Upper lobe of right lung (tissue), 1 donor: ENCODE measurements at regions not wholly inside any gene's neighbourhood (a gene's known extent, or its start where the extent isn't known, plus 50 kb on each side); places are given as distances from the start of the nearest gene placed in this dataset.
"Not testable (repeated sequence)": the region's sequence is repeated elsewhere in the genome, so short reads cannot be mapped to it uniquely, and the experiment has no call there.

Source experiments
- ATAC-seq: fragments of 200-7000 bp; cut with Tn5 transposase; one replicate; pipeline ENCODE4 v1.9.1; 2020; ENCODE audit warnings: mild to moderate bottlenecking, moderate library complexity
- DNase-seq: peaks from one replicate; pipeline ENCODE4 v3.0.0-alpha.2; 2020
- H3K27ac ChIP-seq: fragments of 200-600 bp; one replicate; pipeline ENCODE4 v1.8.0; 2022
- H3K27me3 ChIP-seq: fragments of 200-600 bp; one replicate; pipeline ENCODE4 v1.8.0; 2022; ENCODE audit warnings: mild to moderate bottlenecking
- H3K36me3 ChIP-seq: fragments of 200-600 bp; one replicate; pipeline ENCODE4 v1.8.0; 2022
- H3K4me1 ChIP-seq: fragments of 200-600 bp; one replicate; pipeline ENCODE4 v1.8.0; 2022
- H3K4me3 ChIP-seq: fragments of 200-600 bp; one replicate; pipeline ENCODE4 v1.8.0; 2022; ENCODE audit warnings: mild to moderate bottlenecking
- H3K9me3 ChIP-seq: fragments of 200-600 bp; one replicate; pipeline ENCODE4 v1.8.0; 2022
- CTCF ChIP-seq: fragments of 200-600 bp; IDR thresholded peaks from one replicate; pipeline ENCODE4 v1.8.0; 2022; ENCODE audit warnings: antibody characterized with exemption
- intact Hi-C: fragments of 100-400 bp; cut with DNase I; formaldehyde crosslinking; loops from one replicate; pipeline ENCODE4 v1.11.0; 2022
- donor health status: DM: no; HTN: yes; CAD: no; lungs with severe emphysema.

GRCh38 chr3:882533-882932, 210.3 kb upstream of the CNTN6 start:
- ATAC-seq, result no peak
- H3K4me3 ChIP-seq, result no peak overlapping the region

GRCh38 chr3:901953-902778, 190.7 kb upstream of the CNTN6 start:
- intact Hi-C loops, result no loop called here
- no peak for ATAC-seq
- no peaks in the 10 kb centered on the region for H3K27me3 ChIP-seq
- H3K4me3 ChIP-seq, result no peak overlapping the region
- no peak for DNase-seq
- no peak overlapping the region for H3K27ac ChIP-seq
- no peaks in the 10 kb centered on the region for H3K36me3 ChIP-seq
- TF ChIP-seq CTCF, result no peak
- H3K9me3 ChIP-seq, result peaks cover 13% of the 10 kb centered on the region
- H3K4me1 ChIP-seq, result no peaks in the 10 kb centered on the region

More at GRCh38 chr3:882533-882932, 210.3 kb upstream of the CNTN6 start:
- no peak overlapping the region for H3K27ac ChIP-seq
- no peak for TF ChIP-seq CTCF
- intact Hi-C loops, result no loop called here
- no peak for DNase-seq
- no peaks in the 10 kb centered on the region for H3K36me3 ChIP-seq
- no peaks in the 10 kb centered on the region for H3K4me1 ChIP-seq
- no peaks in the 10 kb centered on the region for H3K9me3 ChIP-seq
- H3K27me3 ChIP-seq, result no peaks in the 10 kb centered on the region

GRCh38 chr3:905217-905616, 187.6 kb upstream of the CNTN6 start:
- H3K27me3 ChIP-seq, result no peaks in the 10 kb centered on the region
- H3K36me3 ChIP-seq, result no peaks in the 10 kb centered on the region
- intact Hi-C loops, result no loop called here
- ATAC-seq (no peak), DNase-seq (no peak)
- no peak for TF ChIP-seq CTCF
- H3K4me1 ChIP-seq, result no peaks in the 10 kb centered on the region
- H3K27ac ChIP-seq, result no peak overlapping the region
- peaks cover 13% of the 10 kb centered on the region for H3K9me3 ChIP-seq
- H3K4me3 ChIP-seq, result no peak overlapping the region

- no peak for DNase-seq
- no peak overlapping the region for H3K27ac ChIP-seq
- no peak for TF ChIP-seq CTCF
- intact Hi-C loops, result no loop called here
- H3K27me3 ChIP-seq, result no peaks in the 10 kb centered on the region
- H3K36me3 ChIP-seq, result no peaks in the 10 kb centered on the region
- H3K9me3 ChIP-seq, result peaks cover 11% of the 10 kb centered on the region
- H3K4me1 ChIP-seq, result no peaks in the 10 kb centered on the region
- H3K4me3 ChIP-seq, result no peak overlapping the region
- no peak for ATAC-seq
These were observed 186.1 kb upstream of the CNTN6 start for GRCh38 chr3:906739-907138.

- DNase-seq, result no peak
- no peaks in the 10 kb centered on the region for H3K4me1 ChIP-seq
- ATAC-seq, result no peak
- TF ChIP-seq CTCF, result no peak
- no peaks in the 10 kb centered on the region for H3K27me3 ChIP-seq
- intact Hi-C loops, result no loop called here
- H3K9me3 ChIP-seq, result no peaks in the 10 kb centered on the region
- no peak overlapping the region for H3K4me3 ChIP-seq
- no peak overlapping the region for H3K27ac ChIP-seq
- H3K36me3 ChIP-seq, result no peaks in the 10 kb centered on the region
These were observed 184.0 kb upstream of the CNTN6 start for GRCh38 chr3:908839-909238.

- intact Hi-C loops, DNase-seq: not testable (repeated sequence)
These were observed 180.1 kb upstream of the CNTN6 start for GRCh38 chr3:912717-913116.

More at GRCh38 chr3:912717-913116, 180.1 kb upstream of the CNTN6 start:
- not testable (repeated sequence) for H3K27ac ChIP-seq, H3K9me3 ChIP-seq, H3K27me3 ChIP-seq, H3K4me3 ChIP-seq, H3K4me1 ChIP-seq, ATAC-seq, H3K36me3 ChIP-seq
